ENCODE measurements at regions not wholly inside any gene's neighbourhood (a gene's known extent, or its start where the extent isn't known, plus 50 kb on each side); places are given as distances from the start of the nearest gene placed in this dataset.

- H3K4ac ChIP-seq (ENCODE audit: low read depth, low read length) = no peak overlapping the region
- H4K91ac ChIP-seq (ENCODE audit: low read depth, low read length) = no peak overlapping the region
- no peak overlapping the region for H2BK12ac ChIP-seq (ENCODE audit: low read length)
- H2BK120ac ChIP-seq (ENCODE audit: insufficient read depth, low read length, poor library complexity) = no peak overlapping the region
- no peak overlapping the region for H3K4me2 ChIP-seq (ENCODE audit: low read length)
- H3K27me3 ChIP-seq (ENCODE audit: insufficient read depth, low read length) = no peaks in the 10 kb centered on the region
- no peak overlapping the region for H4K12ac ChIP-seq (ENCODE audit: low read depth, low read length)
- no peaks in the 10 kb centered on the region for H3K4me1 ChIP-seq (ENCODE audit: control insufficient read depth in 1 of 2, insufficient read depth in 2 of 2, low read length in 2 of 2)
- H3K4me3 ChIP-seq (ENCODE audit: low read depth, low read length) = no peak overlapping the region
- no peak overlapping the region for H4K8ac ChIP-seq (ENCODE audit: low read depth, low read length)
- H3K36me3 ChIP-seq (ENCODE audit: control insufficient read depth in 1 of 2, insufficient read depth in 2 of 2, low read length in 2 of 2) = no peaks in the 10 kb centered on the region
- no peak for DNase-seq
- no peaks in the 10 kb centered on the region for H3K79me2 ChIP-seq (ENCODE audit: control insufficient read depth, insufficient read depth, low read length, poor library complexity)
- no peak overlapping the region for H3K23ac ChIP-seq (ENCODE audit: low read length)
- no peak overlapping the region for H3K9ac ChIP-seq (ENCODE audit: low read length)
- no peak overlapping the region for H2BK5ac ChIP-seq (ENCODE audit: low read depth, low read length, poor library complexity)
- no peak overlapping the region for H2AK5ac ChIP-seq (ENCODE audit: low read length)
- no peaks in the 10 kb centered on the region for H3K9me3 ChIP-seq (ENCODE audit: insufficient read depth, low read depth, low read length)
- no peak overlapping the region for H3K14ac ChIP-seq (ENCODE audit: low read length)
- H2AFZ ChIP-seq (ENCODE audit: insufficient read depth, low read length, poor library complexity) = no peak overlapping the region
- no peaks in the 10 kb centered on the region for H3K79me1 ChIP-seq (ENCODE audit: low read length)
- H3K18ac ChIP-seq (ENCODE audit: low read length) = no peak overlapping the region
- H3K27ac ChIP-seq (ENCODE audit: low read depth, low read length) = no peak overlapping the region
Observed at GRCh38 chr1:98467122-98467521, 194.4 kb upstream of the SNX7 start.

GRCh38 chr1:98461873-98462385, 199.6 kb upstream of the SNX7 start:
- no peak overlapping the region for H3K4me3 ChIP-seq (ENCODE audit: low read depth, low read length)
- no peak overlapping the region for H3K18ac ChIP-seq (ENCODE audit: low read length)
- no peaks in the 10 kb centered on the region for H3K9me3 ChIP-seq (ENCODE audit: insufficient read depth, low read depth, low read length)
- H2BK12ac ChIP-seq (ENCODE audit: low read length) = no peak overlapping the region
- no peak overlapping the region for H4K12ac ChIP-seq (ENCODE audit: low read depth, low read length)
- no peaks in the 10 kb centered on the region for H3K79me2 ChIP-seq (ENCODE audit: control insufficient read depth, insufficient read depth, low read length, poor library complexity)
- no peak overlapping the region for H4K91ac ChIP-seq (ENCODE audit: low read depth, low read length)
- WGBS (ENCODE audit: extremely low coverage, insufficient coverage, insufficient read length) = no CpG with 5 or more reads among the region's 7 CpGs
- H3K36me3 ChIP-seq (ENCODE audit: control insufficient read depth in 1 of 2, insufficient read depth in 2 of 2, low read length in 2 of 2) = no peaks in the 10 kb centered on the region
- H2BK120ac ChIP-seq (ENCODE audit: insufficient read depth, low read length, poor library complexity) = no peak overlapping the region
- DNase-seq = no peak
- H3K4ac ChIP-seq (ENCODE audit: low read depth, low read length) = no peak overlapping the region
- H2AK5ac ChIP-seq (ENCODE audit: low read length) = no peak overlapping the region
- H3K4me1 ChIP-seq (ENCODE audit: control insufficient read depth in 1 of 2, insufficient read depth in 2 of 2, low read length in 2 of 2) = peaks cover 0 to 3% of the 10 kb centered on the region in 2 experiments
- H3K14ac ChIP-seq (ENCODE audit: low read length) = no peak overlapping the region
- no peaks in the 10 kb centered on the region for H3K79me1 ChIP-seq (ENCODE audit: low read length)
- H3K23ac ChIP-seq (ENCODE audit: low read length) = no peak overlapping the region
- H4K8ac ChIP-seq (ENCODE audit: low read depth, low read length) = no peak overlapping the region
- H2AFZ ChIP-seq (ENCODE audit: insufficient read depth, low read length, poor library complexity) = no peak overlapping the region
- H3K27ac ChIP-seq (ENCODE audit: low read depth, low read length) = no peak overlapping the region
- no peak overlapping the region for H3K9ac ChIP-seq (ENCODE audit: low read length)
- no peak overlapping the region for H3K4me2 ChIP-seq (ENCODE audit: low read length)
- no peak overlapping the region for H2BK5ac ChIP-seq (ENCODE audit: low read depth, low read length, poor library complexity)
- H3K27me3 ChIP-seq (ENCODE audit: insufficient read depth, low read length) = no peaks in the 10 kb centered on the region

GRCh38 chr1:98460136-98460535, 201.4 kb upstream of the SNX7 start:
- Histone ChIP-seq H3K4me2 (ENCODE audit: low read length) (no peak overlapping the region), H3K4ac (ENCODE audit: low read depth, low read length) (no peak overlapping the region), H3K79me1 (ENCODE audit: low read length) (no peaks in the 10 kb centered on the region), H3K9me3 (ENCODE audit: insufficient read depth, low read depth, low read length) (no peaks in the 10 kb centered on the region), H3K9ac (ENCODE audit: low read length) (no peak overlapping the region), H3K4me3 (ENCODE audit: low read depth, low read length) (no peak overlapping the region), H2BK5ac (ENCODE audit: low read depth, low read length, poor library complexity) (no peak overlapping the region), H3K4me1 (ENCODE audit: control insufficient read depth in 1 of 2, insufficient read depth in 2 of 2, low read length in 2 of 2) (peaks cover 0 to 3% of the 10 kb centered on the region in 2 experiments), H2BK120ac (ENCODE audit: insufficient read depth, low read length, poor library complexity) (no peak overlapping the region), H2AK5ac (ENCODE audit: low read length) (no peak overlapping the region), H3K36me3 (ENCODE audit: control insufficient read depth in 1 of 2, insufficient read depth in 2 of 2, low read length in 2 of 2) (no peaks in the 10 kb centered on the region), H4K12ac (ENCODE audit: low read depth, low read length) (no peak overlapping the region), H3K23ac (ENCODE audit: low read length) (no peak overlapping the region), H3K14ac (ENCODE audit: low read length) (no peak overlapping the region), H4K8ac (ENCODE audit: low read depth, low read length) (no peak overlapping the region), H2BK12ac (ENCODE audit: low read length) (peak overlapping the region; percentile 13), H3K27ac (ENCODE audit: low read depth, low read length) (no peak overlapping the region), H3K27me3 (ENCODE audit: insufficient read depth, low read length) (no peaks in the 10 kb centered on the region), H2AFZ (ENCODE audit: insufficient read depth, low read length, poor library complexity) (no peak overlapping the region), H3K18ac (ENCODE audit: low read length) (no peak overlapping the region), H3K79me2 (ENCODE audit: control insufficient read depth, insufficient read depth, low read length, poor library complexity) (no peaks in the 10 kb centered on the region), H4K91ac (ENCODE audit: low read depth, low read length) (no peak overlapping the region)
- no peak for DNase-seq
- no CpG with 5 or more reads among the region's 1 CpG for WGBS (ENCODE audit: extremely low coverage, insufficient coverage, insufficient read length)

GRCh38 chr1:98459486-98459870, 202.0 kb upstream of the SNX7 start:
- Histone ChIP-seq H2BK5ac (ENCODE audit: low read depth, low read length, poor library complexity) (no peak overlapping the region), H3K27me3 (ENCODE audit: insufficient read depth, low read length) (no peaks in the 10 kb centered on the region), H3K9ac (ENCODE audit: low read length) (no peak overlapping the region), H3K23ac (ENCODE audit: low read length) (no peak overlapping the region), H3K79me1 (ENCODE audit: low read length) (no peaks in the 10 kb centered on the region), H3K18ac (ENCODE audit: low read length) (no peak overlapping the region), H3K36me3 (ENCODE audit: control insufficient read depth in 1 of 2, insufficient read depth in 2 of 2, low read length in 2 of 2) (no peaks in the 10 kb centered on the region), H3K4me1 (ENCODE audit: control insufficient read depth in 1 of 2, insufficient read depth in 2 of 2, low read length in 2 of 2) (peaks cover 0 to 3% of the 10 kb centered on the region in 2 experiments), H3K14ac (ENCODE audit: low read length) (no peak overlapping the region), H2BK12ac (ENCODE audit: low read length) (no peak overlapping the region), H4K91ac (ENCODE audit: low read depth, low read length) (peak overlapping the region; percentile 10), H4K12ac (ENCODE audit: low read depth, low read length) (no peak overlapping the region), H3K4me3 (ENCODE audit: low read depth, low read length) (no peak overlapping the region), H2AK5ac (ENCODE audit: low read length) (no peak overlapping the region), H3K9me3 (ENCODE audit: insufficient read depth, low read depth, low read length) (no peaks in the 10 kb centered on the region), H3K27ac (ENCODE audit: low read depth, low read length) (no peak overlapping the region), H3K79me2 (ENCODE audit: control insufficient read depth, insufficient read depth, low read length, poor library complexity) (no peaks in the 10 kb centered on the region), H4K8ac (ENCODE audit: low read depth, low read length) (no peak overlapping the region), H2BK120ac (ENCODE audit: insufficient read depth, low read length, poor library complexity) (no peak overlapping the region), H2AFZ (ENCODE audit: insufficient read depth, low read length, poor library complexity) (no peak overlapping the region), H3K4me2 (ENCODE audit: low read length) (no peak overlapping the region), H3K4ac (ENCODE audit: low read depth, low read length) (no peak overlapping the region)
- WGBS (ENCODE audit: extremely low coverage, insufficient coverage, insufficient read length) = no CpG with 5 or more reads among the region's 2 CpGs
- no peak for DNase-seq

Measured in trophoblast cell (in vitro differentiated cells and primary cell).